NCI-H1417 treated with DMSO at 0.1 percent for 48 hours (cell line): ENCODE measurements at regions not wholly inside any gene's neighbourhood (a gene's known extent, or its start where the extent isn't known, plus 50 kb on each side); places are given as distances from the start of the nearest gene placed in this dataset.

Source experiments
- DNase-seq: peaks from one replicate; lab custom pipeline; 2025; lab: John Stamatoyannopoulos, UW

DNA sequence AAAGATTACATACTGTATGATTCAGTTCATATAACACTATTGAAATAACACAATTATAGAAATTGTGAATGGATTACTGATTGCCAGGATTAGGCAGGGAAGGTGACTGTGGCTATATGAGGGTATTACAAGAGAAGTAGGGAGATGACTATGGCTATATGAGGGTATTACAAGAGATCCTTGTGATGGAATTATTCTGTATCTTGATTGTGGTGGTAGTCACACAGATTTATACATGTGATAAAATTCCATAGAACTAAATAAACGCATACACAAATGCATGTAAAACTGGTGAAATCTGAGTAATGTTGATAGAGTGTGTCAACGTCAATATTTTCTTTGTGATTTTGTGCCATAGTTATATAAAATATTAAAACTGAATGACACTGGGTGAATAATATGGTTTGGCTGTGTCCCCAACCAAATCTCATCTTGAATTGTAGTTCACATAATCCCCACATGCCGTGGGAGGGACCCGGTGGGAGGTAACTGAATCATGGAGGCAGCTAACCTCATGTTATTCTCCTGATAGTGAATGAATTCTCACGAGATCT, 615.6 kb upstream of the PKN2 start:
- DNase-seq = no peak

DNA sequence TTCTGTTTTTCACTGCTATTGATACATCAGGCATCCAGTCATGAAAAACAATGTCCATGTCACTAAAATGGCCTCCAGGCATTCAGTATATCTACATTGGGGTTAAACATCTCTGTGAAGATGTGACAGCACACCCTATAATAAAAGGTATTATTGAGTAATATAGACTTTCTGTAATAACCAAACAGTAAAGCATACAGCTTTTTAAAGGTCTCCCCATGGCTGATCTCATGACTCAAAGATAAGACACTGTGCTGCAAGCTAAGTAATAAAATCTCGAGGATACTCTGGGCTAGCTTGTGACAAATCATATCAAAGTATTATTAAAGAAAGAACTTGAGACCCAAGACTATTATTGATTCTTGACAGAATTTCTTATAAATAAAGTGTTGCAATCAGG, 613.1 kb upstream of the PKN2 start:
- no peak for DNase-seq

DNA sequence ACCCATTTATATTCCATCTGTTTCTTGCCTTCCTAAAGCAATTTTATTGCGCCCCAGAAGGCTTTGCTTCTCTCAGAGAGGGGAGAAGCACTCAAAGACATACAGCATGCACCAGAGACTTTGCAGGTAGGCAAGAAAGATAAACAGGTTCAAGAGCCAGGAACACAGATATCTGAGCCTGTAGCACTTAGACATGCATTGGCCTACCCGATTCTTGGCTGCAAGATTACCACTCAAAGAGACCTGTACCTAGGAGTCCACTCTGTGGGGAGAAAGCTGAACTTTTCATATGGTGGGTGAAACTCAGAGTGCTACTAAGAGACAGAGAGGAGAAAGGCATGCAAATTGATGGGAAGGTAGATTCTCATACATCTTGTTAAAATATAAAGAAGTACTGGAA, 609.4 kb upstream of the PKN2 start:
- no peak for DNase-seq

DNA sequence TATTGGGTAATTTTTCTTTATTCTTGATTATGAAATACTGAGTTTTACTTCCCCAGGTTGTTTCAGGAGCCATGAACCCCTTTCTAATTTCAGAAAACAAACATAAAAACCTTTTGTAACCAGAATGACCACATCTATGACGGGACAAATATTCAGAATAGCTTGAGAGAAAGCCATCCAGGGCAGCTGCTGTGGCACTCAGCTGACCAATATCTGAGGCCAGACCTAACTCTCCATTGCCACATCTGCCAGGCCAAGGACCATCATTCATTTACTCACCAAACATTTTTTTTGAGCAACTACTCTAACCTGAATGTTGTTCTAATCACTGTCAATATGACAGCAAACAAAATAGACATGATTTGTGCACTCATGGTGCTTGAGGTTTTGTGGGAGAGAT, 608.3 kb upstream of the PKN2 start:
- DNase-seq = no peak

DNA sequence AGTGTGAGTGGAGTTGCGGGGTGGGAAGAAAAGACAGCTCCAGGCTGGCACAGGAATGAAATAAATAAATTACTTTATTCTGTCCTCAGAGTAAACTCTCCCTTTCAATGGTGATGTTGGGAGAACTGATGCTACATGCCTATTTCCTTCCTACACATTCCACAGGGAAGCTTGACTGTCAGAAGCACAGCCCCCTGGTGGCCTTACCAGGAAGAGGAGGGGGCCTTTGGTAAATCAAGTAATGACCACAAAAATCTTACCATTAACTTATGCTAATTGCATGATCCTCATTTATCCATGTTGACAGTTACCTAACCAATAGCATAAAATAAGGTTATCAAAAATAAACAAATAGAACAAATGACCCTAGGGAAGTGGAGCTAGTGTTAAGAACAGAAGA, 605.0 kb upstream of the PKN2 start:
- no peak for DNase-seq

DNA sequence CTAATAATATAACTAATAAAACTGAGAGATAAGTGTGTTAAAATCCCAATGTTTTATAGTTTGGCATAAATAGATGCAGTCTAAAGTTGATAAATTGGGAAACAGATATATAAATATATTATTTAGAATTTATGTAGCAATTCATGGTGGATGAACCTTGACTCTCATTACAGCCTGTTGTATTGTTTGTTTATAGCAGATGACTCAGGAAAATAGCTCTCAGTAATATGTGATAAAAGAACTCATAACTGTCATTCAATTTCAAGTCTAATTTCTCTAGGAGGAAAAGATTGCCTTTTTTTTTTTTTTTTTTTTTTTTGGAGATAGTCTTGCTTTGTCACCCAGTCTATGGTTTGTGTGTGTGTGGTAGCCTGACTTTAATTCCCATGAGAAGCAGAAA, 603.2 kb upstream of the PKN2 start:
- DNase-seq = no peak

DNA sequence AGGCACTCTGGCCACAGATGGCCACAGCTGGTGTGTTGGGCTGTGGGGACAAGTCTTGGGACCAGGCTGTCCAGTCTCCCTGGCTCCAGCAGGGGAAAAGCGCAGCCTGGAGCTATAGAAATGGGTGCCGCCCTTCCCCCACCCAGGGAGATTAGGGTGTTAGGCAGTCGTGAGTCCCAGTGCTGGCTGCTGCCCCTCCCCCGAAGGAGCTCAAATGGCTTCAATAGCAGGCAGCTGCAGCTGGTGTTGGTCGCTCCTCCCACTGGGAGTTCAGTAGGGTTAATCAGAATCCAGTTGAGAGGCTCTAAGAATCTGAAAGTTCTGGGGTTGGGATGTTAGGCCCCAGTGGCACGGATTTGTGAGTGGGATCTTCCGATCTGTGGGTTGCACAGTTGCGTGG, 595.6 kb upstream of the PKN2 start:
- DNase-seq = no peak

DNA sequence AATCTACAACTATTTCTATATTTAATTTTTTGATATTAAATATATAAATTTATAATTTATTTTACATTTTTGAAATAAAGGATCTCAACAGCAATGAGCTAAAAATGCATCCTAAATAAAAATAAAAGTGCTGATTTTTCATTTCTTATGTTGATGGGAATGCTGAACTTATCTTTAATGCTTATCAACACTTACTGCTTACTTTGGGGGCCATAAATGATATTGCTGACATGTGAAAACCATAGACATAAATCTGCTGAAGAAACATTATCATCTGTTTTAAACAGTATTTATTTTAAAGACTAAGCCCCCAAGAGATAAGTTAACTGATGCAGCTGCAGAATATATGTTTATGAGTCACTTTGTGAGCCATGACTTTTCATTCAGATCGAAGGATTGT, 594.1 kb upstream of the PKN2 start:
- no peak for DNase-seq

DNA sequence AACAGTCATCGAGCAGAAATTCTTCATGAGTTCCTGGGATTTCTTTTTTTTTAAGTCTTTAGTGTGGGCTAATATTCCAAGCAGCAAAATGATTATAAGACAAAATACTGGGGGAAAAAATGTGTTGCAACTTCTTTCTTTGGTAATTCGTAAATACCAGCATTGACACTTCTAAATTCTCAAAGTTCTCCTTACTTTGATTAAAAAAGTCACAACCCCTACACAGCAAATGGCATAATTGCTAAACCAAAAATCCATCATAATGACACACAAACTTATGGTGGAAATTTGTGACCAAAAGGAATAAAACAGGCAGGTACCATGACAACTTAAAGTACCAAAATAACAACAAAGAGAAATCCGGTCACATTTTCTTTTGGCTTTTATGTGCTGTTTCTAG, 585.2 kb upstream of the PKN2 start:
- DNase-seq = no peak

DNA sequence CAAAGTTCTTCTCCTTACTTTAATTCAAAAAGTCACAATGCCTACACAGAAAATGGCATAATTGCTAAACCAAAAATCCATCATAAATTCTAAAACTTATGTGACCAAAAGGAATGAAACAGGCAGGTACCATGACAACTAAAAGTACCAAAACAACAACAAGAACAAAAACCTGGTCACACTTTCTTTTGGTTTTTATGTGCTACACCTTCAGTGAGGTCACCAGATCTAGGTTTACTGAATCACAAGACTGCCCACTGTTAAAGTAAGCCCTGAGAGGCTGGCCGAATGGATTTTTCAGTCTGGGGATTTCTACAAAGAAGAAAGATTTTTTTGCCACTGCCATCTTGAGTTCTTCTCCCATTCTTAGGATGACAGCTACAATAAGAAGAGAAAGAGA, 583.0 kb upstream of the PKN2 start:
- DNase-seq = no peak

DNA sequence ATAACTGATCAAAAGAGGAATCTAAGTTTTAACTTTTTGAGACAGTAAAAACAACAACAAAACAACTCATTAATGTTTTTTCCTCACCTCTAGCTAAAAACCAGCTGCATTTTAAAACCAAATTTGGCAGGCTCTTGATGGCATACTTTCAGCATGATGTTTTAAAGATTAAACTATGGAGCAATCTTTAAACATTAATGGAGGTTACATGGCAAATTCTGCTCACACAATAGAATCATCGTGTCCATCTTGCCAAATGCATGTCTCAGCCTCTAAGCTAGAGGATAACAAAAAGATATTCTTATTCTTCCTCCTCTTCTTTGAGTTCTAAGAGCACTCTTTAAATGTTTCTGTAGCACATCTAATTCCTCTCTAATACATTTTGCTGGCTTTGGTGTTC, 579.8 kb upstream of the PKN2 start:
- no peak for DNase-seq

DNA sequence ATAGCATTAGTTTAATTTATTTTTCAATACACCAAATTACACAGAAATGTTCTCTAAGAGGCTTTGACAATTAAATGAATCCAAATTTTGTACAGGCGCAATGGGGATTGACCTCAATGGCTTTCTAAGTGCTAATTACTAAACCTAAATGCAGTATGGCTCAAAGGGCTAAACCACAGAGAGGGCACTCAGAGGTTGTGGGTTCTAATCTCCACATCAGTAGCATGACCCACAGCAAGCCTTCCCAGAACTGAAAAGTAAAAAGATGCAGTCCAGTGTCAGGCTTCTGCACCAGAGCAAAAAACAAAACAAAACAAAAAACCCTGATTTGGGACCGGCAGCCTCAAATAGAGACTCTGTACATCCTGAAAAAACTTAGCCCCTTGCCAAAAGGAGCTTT, 579.2 kb upstream of the PKN2 start:
- no peak for DNase-seq

DNA sequence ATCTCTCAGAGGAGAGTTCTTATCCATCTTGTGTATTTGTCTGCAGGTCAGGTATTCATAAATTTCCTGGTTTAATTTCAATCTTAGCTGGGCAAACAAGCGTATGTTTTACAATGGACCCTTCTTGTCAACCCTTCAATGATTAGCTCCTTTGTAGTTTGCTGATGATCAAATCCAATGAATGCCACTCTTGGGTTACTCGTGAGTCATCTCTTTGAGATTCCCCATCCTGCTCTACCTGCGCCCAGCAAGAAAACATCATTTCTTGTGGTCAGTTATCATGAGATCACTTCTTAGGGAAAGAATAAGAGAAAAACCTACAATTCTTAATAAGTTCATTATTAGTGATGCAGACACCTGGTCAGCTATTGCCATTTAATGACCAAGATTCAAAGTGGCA, 572.3 kb upstream of the PKN2 start:
- no peak for DNase-seq

DNA sequence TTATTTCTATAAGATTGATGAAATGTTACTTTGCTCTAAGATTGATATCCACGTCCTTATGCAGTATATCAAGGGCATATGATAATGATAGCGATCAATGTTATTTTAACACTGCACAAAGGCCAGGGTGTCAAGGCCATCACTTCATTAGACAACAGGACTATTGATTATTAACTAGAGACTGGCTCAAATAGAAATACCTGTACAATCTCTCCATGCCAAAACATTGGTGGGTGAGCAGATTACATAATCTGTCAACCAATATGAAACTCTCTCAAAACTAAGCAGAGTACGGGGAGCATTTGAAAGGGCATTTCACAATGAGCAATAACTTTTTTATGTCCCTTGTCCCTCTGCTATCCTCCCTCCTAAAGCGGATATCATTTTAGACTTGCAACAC, 566.5 kb upstream of the PKN2 start:
- DNase-seq = no peak

DNA sequence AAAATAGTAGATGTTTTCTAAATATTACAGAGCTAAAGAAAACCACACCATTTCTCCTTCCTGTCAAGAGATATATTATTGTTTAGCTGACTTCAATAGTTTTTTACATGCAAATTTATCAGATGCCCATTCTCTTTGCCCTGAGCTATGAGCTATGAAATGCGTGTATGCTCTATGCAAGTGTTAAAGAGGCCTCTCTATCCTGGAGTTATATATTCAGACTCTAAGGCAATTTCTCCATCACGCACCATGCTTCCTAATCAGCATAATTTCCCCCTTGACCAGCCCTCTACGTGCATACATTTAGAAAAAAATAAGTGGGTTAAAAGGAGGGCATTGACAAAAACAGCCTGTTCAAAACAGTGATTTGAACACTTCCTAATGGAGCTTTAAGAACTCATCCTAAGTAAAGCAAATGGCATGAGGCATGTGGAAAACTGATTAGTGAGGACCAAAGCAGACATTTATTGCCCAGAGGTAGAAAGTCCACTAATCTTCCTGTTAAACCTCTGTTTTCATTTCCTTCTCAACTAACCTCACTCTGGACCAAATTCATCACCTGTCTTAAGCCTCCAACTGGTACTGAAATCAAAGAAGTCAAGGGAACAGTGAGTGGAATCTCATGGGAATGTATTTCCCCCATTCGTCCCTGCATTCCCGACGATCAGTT, 565.8 kb upstream of the PKN2 start:
- no peak for DNase-seq

DNA sequence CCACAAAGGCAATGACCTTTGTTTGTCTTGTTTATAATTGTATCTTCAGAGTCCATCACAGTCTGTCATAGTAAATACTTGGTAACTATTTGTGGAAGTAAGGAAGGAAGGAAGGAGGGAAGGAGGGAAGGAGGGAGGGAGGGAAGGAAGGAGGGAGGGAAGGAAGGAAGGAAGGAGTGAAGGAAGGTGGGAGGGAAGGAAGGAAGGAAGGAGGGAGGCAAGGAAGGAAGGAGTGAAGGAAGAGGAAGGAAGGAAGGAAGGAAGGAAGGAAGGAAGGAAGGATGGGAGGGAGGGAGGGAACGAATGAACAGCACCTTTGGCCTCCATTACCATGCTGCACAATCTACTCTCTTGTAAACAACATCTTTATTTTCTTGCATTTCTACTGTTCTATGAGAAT, 559.5 kb upstream of the PKN2 start:
- DNase-seq = no peak

DNA sequence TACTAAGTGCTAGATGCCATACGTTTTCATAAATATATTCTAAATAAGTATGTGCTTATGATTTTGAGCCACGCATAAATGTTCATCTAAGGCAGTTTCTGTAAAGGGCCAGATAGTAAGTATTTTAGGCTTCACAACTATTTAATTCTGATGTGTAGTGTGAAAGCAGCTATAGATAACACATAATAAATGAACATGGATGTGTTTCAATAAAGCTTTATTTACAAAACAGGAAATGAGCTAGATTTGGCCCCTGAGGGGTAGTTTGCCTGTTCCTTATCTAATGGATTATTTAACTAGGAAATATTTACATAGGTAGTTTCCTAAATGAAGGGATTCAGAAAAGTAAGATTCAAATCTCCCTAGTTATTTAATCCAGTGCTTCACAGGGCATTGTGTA, 557.6 kb upstream of the PKN2 start:
- no peak for DNase-seq

DNA sequence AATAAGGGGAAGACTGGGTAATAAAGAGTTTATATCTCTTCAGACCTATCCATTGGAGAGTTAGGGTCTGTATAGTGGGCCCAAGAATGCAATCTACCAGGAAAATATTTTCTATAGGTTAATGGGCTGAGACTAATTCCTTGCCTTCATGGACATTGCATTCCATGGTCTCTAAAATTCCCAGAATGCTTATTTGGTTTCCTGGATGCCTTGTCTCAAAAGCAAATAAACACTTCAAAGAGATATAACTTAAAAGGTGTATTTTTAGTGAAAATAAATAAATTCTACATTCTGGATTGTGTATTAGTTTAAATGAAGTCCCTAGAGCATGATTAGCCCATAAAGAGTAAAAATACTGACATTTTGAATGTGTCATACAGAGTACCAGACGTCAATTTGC, 550.1 kb upstream of the PKN2 start:
- no peak for DNase-seq

DNA sequence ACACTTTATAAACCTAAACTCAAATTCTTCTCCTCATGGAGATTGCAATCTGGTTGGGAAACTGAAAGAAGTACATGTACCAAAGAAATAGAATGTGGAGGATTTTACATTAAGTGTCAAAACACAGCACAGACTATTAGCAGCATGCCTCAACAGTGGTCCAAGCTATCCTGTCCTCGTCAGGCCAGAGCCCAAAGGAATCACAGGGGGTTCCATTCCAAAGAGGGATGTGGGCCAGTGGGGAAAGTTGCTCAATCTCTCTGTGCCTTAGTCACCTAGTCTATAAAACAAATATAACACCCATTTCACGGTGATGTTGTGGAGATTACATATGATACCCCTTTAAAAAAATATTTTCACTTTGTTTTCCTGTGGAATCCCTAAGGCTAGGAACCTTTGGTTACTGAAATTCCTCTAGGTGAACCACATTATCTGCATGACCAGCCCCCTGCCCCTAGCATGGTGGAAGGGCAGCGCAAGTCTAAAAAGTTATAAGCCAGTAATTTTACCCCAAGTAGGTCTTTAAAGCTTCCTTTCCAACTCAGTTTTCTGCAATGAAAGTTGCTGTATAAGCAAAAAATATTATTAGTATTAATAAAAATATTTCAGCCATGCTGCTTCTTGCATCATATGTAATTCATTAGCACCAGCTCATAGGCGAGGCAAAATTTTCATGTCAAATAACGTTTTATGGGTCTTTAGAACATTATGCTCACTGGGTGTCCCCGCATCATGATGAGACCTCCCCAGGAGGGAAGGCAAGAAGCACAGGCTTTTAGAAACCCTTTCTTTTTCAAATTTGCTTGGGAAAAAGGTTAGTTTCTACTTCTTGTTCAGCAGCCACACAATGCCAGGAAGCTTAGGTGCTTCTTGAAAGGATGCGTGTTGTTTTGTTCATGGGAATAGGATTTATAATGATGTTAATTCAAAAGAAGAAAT, 548.8 kb upstream of the PKN2 start:
- no peak for DNase-seq

DNA sequence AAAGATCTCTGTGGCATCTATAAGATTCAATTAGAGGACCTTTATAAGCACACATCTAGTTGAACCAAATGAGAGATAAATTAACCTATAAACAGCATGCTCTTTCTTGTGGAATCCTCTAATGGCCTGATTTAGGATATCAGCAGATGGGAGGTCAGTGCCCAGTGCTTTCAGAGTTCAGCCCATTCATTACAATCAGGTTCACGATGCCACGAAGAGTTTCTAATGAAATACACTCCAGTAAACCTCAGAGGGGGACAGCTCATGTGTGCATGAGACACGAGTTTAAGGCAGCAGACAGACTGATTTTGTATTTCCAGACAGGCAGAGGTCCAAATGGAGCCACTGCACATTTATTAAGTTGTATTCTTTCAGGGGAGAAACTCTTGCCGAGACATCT, 544.4 kb upstream of the PKN2 start:
- no peak for DNase-seq

DNA sequence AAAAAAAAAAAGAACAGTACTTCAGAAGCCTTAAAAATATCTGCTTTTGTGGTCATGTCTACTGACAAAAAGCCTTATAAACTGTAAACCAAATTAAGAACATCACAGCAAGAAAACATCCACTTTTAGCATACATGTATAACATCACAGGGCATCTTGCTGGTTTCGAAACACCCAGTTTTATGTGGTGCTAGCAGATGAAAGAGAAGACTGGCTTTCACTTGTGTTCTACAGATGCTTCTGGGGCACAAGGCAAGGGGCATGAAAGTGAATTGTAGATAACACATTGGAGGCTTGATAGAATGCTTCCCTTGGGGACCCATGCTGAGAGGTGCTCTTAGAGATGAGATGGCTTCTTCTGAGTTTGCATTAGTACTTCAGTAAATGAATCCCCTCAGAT, 543.7 kb upstream of the PKN2 start:
- no peak for DNase-seq

DNA sequence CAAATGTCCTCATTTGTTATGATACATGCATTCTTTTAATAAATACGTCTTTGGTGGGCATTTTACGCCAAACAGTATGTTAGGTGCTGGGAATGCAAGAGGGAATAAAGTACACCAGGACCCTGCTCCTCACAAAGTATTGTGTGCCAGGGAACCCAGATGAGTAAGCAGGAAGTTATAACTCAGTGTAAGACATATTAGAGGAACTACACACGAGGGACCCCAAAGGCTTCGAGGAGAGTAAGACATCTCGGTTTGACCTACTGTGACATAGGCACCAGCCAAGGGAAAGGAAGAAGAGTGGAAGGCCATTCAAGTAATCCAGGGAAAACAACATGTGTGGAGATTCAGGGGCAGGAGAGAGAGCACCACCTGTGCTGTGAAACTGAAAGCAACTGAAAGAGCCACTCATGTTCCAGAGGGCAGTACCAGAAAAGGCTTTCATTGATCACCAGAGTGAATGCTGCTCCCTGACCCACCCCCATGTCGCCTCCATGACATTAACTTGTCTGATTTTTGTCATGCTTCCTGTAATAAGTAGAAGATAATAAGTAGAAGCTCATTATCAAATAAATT, 542.5 kb upstream of the PKN2 start:
- DNase-seq = no peak

DNA sequence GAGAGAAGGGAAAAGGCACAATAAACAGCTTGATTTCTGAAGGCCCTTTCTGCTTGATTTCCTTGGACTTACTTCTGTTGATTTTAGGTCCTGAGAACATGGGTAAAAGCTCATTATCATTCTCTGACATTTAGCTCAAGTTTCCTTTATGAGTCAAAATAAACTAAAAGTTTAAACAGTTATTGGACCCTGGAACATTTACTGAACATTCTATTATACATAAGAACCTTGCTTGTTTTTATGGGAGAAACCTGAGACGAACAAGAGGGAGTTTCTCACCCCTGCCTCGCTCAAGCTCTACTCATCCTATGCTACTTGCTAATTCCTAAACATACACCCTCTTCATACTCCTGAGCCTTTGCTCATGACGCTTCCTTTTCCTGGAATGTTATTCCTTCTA, 538.3 kb upstream of the PKN2 start:
- no peak for DNase-seq
